ENCODE measurements at regions not wholly inside any gene's neighbourhood (a gene's known extent, or its start where the extent isn't known, plus 50 kb on each side); places are given as distances from the start of the nearest gene placed in this dataset.

GRCh38 chr5:87885758-87886157, 382.9 kb downstream of the TMEM161B start:
- TF ChIP-seq POLR2A (IDR thresholded peaks at IDR 0.05; ENCODE audit: low read length) (no peak), GATA1 (IDR thresholded peaks at IDR 0.05; ENCODE audit: low read depth, low read length) (no peak)

Data from erythroblast (primary cell).